WTC11 (cell line): ENCODE measurements at regions not wholly inside any gene's neighbourhood (a gene's known extent, or its start where the extent isn't known, plus 50 kb on each side); places are given as distances from the start of the nearest gene placed in this dataset.

Experiments
- ATAC-seq: fragments of 200-7000 bp; cut with Tn5 transposase; 2 replicates; pipeline ENCODE4 v1.10.0; 2021; ENCODE audit warnings: mild to moderate bottlenecking, moderate library complexity
- CTCF ChIA-PET: fragments of 300-600 bp; sonication (Branson Sonifier 250); formaldehyde crosslinking; loops from one replicate; lab custom pipeline; 2021; ENCODE audit warnings: antibody characterized with exemption; lab: Charles Lee
- POLR2A ChIA-PET: fragments of 350-600 bp; sonication (Branson Sonifier 250); formaldehyde crosslinking; loops from one replicate; lab custom pipeline; 2021; ENCODE audit warnings: antibody characterized with exemption; lab: Charles Lee
- DNase-seq: peaks from one replicate; pipeline ENCODE4 v3.0.0; 2021; ENCODE audit warnings: low spot score
- H3K27ac Mint-ChIP-seq: 2 replicates; pipeline ENCODE4 v1.8.0; 2021; ENCODE audit warnings: mixed read lengths
- H3K27me3 Mint-ChIP-seq: 2 replicates; pipeline ENCODE4 v1.8.0; 2021; ENCODE audit warnings: low read depth, mild to moderate bottlenecking, moderate library complexity, mixed read lengths
- H3K36me3 Mint-ChIP-seq: 2 replicates; pipeline ENCODE4 v1.8.0; 2021; ENCODE audit warnings: mixed read lengths
- H3K4me1 Mint-ChIP-seq: 2 replicates; pipeline ENCODE4 v1.8.0; 2022; ENCODE audit warnings: mixed read lengths
- H3K4me3 Mint-ChIP-seq: 2 replicates; pipeline ENCODE4 v1.8.0; 2021; ENCODE audit warnings: mild to moderate bottlenecking, moderate library complexity, mixed read lengths
- H3K9me3 Mint-ChIP-seq: 2 replicates; pipeline ENCODE4 v1.8.0; 2021; ENCODE audit warnings: mixed read lengths
- ARID4B ChIP-seq: sonication (generic); formaldehyde crosslinking; IDR thresholded peaks from 2 replicates; pipeline ENCODE4 v1.8.0; 2023; ENCODE audit warnings: missing genetic modification reagents, mild to moderate bottlenecking, borderline replicate concordance
- ATF2 ChIP-seq: sonication (generic); formaldehyde crosslinking; IDR thresholded peaks from 2 replicates; pipeline ENCODE4 v1.8.1; 2022; ENCODE audit warnings: low read depth, missing genetic modification reagents, borderline replicate concordance
- ATF6 ChIP-seq: sonication (generic); formaldehyde crosslinking; IDR thresholded peaks from 2 replicates; pipeline ENCODE4 v1.8.1; 2023; ENCODE audit warnings: mild to moderate bottlenecking, missing genetic modification reagents
- CREM ChIP-seq: sonication (generic); formaldehyde crosslinking; IDR thresholded peaks from 2 replicates; pipeline ENCODE4 v1.8.1; 2022; ENCODE audit warnings: mild to moderate bottlenecking, missing genetic modification reagents, moderate library complexity
- ESRRA ChIP-seq: sonication (generic); formaldehyde crosslinking; IDR thresholded peaks from 2 replicates; pipeline ENCODE4 v1.8.1; 2022; ENCODE audit warnings: mild to moderate bottlenecking, missing genetic modification reagents, borderline replicate concordance
- ETV6 ChIP-seq: sonication (generic); formaldehyde crosslinking; IDR thresholded peaks from 2 replicates; pipeline ENCODE4 v1.8.1; 2022; ENCODE audit warnings: mild to moderate bottlenecking, missing genetic modification reagents
- FOXP4 ChIP-seq: sonication (generic); formaldehyde crosslinking; IDR thresholded peaks from 2 replicates; pipeline ENCODE4 v1.8.0; 2022; ENCODE audit warnings: mild to moderate bottlenecking, missing genetic modification reagents
- GRHL2 ChIP-seq: fragments of 250-450 bp; sonication (Bioruptor Pico); IDR thresholded peaks from 2 replicates; pipeline ENCODE4 v1.8.0; 2022; ENCODE audit warnings: mild to moderate bottlenecking, moderate library complexity; ENCODE audit not compliant: insufficient replicate concordance, severe bottlenecking
- MLX ChIP-seq: sonication (generic); formaldehyde crosslinking; IDR thresholded peaks from 2 replicates; pipeline ENCODE4 v1.8.1; 2023; ENCODE audit warnings: mild to moderate bottlenecking, missing genetic modification reagents, moderate library complexity
- MYBL2 ChIP-seq: sonication (generic); formaldehyde crosslinking; IDR thresholded peaks from 2 replicates; pipeline ENCODE4 v1.8.1; 2023; ENCODE audit warnings: mild to moderate bottlenecking, moderate library complexity, missing genetic modification reagents
- NFYB ChIP-seq: sonication (generic); formaldehyde crosslinking; conservative IDR thresholded peaks from 2 replicates; pipeline ENCODE4 v1.8.0; 2022; ENCODE audit warnings: low read depth, missing genetic modification reagents
- RORB ChIP-seq: fragments of 250-450 bp; sonication (Bioruptor Pico); IDR thresholded peaks from 2 replicates; pipeline ENCODE4 v1.9.0; 2021; ENCODE audit warnings: mild to moderate bottlenecking
- SMAD3 ChIP-seq: sonication (generic); formaldehyde crosslinking; IDR thresholded peaks from 2 replicates; pipeline ENCODE4 v1.8.0; 2022; ENCODE audit warnings: missing genetic modification reagents, mild to moderate bottlenecking, borderline replicate concordance
- USF2 ChIP-seq: sonication (generic); formaldehyde crosslinking; IDR thresholded peaks from 2 replicates; pipeline ENCODE4 v1.8.1; 2023; ENCODE audit warnings: mild to moderate bottlenecking, missing genetic modification reagents, moderate library complexity
- ZBTB21 ChIP-seq: sonication (generic); formaldehyde crosslinking; IDR thresholded peaks from 2 replicates; pipeline ENCODE4 v1.8.1; 2023; ENCODE audit warnings: mild to moderate bottlenecking, missing genetic modification reagents, borderline replicate concordance
- ZNF512 ChIP-seq: sonication (generic); formaldehyde crosslinking; IDR thresholded peaks from 2 replicates; pipeline ENCODE4 v1.8.1; 2022; ENCODE audit warnings: missing genetic modification reagents, borderline replicate concordance
- ZNF671 ChIP-seq: fragments of 250-450 bp; sonication (Bioruptor Pico); IDR thresholded peaks from 2 replicates; pipeline ENCODE4 v1.8.0; 2021; ENCODE audit warnings: mild to moderate bottlenecking
- ZSCAN18 ChIP-seq: fragments of 250-450 bp; sonication (Bioruptor Pico); IDR thresholded peaks from 2 replicates; pipeline ENCODE4 v2.1.2; 2022; ENCODE audit warnings: mild to moderate bottlenecking, moderate library complexity

GRCh38 chr2:89848114-89848513 lies 1156.6 kb downstream of the RPIA start:
- ChIA-PET POLR2A (no interaction called here), CTCF (no interaction called here)
- peaks cover 81% of the 10 kb centered on the region for H3K9me3 Mint-ChIP-seq
- H3K4me1 Mint-ChIP-seq: no peaks in the 10 kb centered on the region
- H3K27ac Mint-ChIP-seq: no peak overlapping the region
- peaks cover 78% of the 10 kb centered on the region for H3K36me3 Mint-ChIP-seq
- H3K27me3 Mint-ChIP-seq: peaks cover 45% of the 10 kb centered on the region
- ATAC-seq: no peak
- H3K4me3 Mint-ChIP-seq: no peak overlapping the region
- TF ChIP-seq CREM (CRISPR knock-in tag) (no peak), ZNF512 (CRISPR knock-in tag) (no peak), MYBL2 (CRISPR knock-in tag) (no peak), ZBTB21 (CRISPR knock-in tag) (no peak), ARID4B (no peak), USF2 (CRISPR knock-in tag) (no peak), MLX (CRISPR knock-in tag) (no peak), NFYB (CRISPR knock-in tag) (no peak), GRHL2 (CRISPR knock-in tag) (no peak), ETV6 (CRISPR knock-in tag) (no peak), ESRRA (no peak), FOXP4 (CRISPR knock-in tag) (no peak), ATF2 (CRISPR knock-in tag) (no peak), ZNF671 (no peak)
- no peak for DNase-seq

- ChIA-PET CTCF (no interaction called here), POLR2A (no interaction called here)
- DNase-seq (no peak), ATAC-seq (no peak)
- Mint-ChIP-seq H3K4me1 (no peaks in the 10 kb centered on the region), H3K27ac (no peak overlapping the region), H3K36me3 (peaks cover 73% of the 10 kb centered on the region), H3K27me3 (peaks cover 40% of the 10 kb centered on the region), H3K9me3 (peaks cover 76% of the 10 kb centered on the region), H3K4me3 (no peak overlapping the region)
- TF ChIP-seq RORB (CRISPR knock-in tag) (no peak), ATF6 (CRISPR knock-in tag) (no peak), ATF2 (CRISPR knock-in tag) (no peak), SMAD3 (CRISPR knock-in tag) (no peak), ZSCAN18 (CRISPR knock-in tag) (no peak)
Measured at GRCh38 chr2:89848763-89849368, 1157.4 kb downstream of the RPIA start.
